SHP77 (cell line): ENCODE measurements at regions not wholly inside any gene's neighbourhood (a gene's known extent, or its start where the extent isn't known, plus 50 kb on each side); places are given as distances from the start of the nearest gene placed in this dataset.
A peak's percentile ranks its signal among the peaks of the same experiment; 100 is the strongest.

Experiments
- DNase-seq, 2 experiments: peaks; one replicate each; lab custom pipeline; 2025; lab: John Stamatoyannopoulos, UW

DNA sequence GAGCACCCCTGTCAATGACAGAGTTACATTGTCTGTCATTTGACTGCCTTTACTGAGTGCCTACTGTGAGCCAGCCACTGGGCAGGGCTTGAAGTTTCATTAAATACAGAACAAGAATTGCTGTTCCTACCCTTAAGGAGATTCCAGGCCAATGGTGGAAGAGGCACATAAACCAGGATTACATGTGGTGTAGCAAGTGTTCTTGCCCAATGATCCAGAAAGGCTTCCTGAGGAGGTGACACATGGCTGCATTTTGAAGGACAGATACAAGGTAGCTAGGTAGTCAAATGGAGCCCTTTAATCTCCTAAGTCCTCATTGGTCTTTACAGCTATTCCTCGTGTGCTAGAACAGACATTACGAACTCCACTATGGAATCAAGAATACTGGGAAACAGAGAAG is 312.7 kb downstream of the ETAA1 start:
- DNase-seq, result no peak

GRCh38 chr2:67712484-67712883 is 315.4 kb downstream of the ETAA1 start:
- no peak for DNase-seq

DNA sequence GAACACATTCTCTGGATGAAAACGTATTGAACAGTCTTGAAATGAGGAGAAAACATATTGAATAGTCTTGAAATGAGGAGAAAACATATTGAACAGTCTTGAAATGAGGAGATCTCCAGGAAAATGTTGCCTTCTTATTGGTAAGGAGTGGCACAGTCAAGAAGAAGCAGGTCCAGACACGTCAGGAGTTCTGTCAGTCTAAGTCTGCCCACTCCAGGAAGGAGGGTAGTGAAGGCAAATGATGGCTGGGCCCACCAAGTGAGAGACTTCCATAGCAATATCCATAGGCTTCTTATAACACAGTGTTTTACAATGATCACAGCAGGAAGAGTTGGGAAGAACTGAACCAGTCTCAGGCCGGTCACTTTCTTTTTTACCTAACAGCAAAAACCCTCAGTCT is 316.2 kb downstream of the ETAA1 start:
- DNase-seq, result no peak

DNA sequence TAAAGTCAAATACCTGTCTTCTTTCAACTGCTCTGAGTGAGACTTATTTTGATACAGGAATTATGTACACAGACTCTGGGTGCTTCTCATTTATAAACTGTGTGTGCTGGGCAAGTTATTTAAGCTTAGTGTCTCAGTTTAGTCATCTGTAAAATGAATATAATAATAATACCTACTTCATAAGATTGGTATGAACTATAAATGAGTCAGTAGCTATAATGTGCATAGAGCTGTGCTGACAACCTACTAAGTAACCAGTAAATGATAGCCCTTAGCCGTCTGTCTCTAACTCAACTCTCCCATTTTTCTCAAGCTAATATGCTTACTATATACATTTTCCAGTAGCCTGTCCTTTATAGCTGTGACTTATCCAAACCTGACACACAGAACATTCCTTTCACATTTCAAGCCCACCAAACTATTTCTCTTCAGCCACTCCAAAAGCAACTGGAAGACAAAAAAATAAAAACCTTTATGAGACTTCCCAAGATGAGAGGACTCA is 319.8 kb downstream of the ETAA1 start:
- no peak for DNase-seq

GRCh38 chr2:67717692-67718091 is 320.6 kb downstream of the ETAA1 start:
- no peak for DNase-seq

DNA sequence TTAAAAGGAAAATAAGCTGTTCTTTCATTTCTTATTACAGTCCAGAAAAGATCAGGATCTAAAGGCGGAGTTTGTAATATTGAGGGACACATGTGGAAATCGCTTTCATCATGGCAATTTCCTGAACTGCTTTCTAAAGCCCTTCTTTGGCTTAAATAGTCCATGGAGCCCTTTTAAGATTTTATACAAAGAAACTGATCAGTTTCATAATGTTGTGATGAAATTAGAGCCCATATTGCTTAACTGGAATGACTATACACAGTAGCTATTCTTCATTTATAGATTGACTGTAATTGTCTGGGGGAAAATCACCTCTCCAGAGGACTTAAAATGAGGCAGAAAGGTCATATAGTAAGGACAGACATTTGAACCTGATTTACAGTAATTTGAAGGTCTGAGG is 322.2 kb downstream of the ETAA1 start:
- no peak for DNase-seq

GRCh38 chr2:67721516-67721915 is 324.4 kb downstream of the ETAA1 start:
- no peak for DNase-seq

DNA sequence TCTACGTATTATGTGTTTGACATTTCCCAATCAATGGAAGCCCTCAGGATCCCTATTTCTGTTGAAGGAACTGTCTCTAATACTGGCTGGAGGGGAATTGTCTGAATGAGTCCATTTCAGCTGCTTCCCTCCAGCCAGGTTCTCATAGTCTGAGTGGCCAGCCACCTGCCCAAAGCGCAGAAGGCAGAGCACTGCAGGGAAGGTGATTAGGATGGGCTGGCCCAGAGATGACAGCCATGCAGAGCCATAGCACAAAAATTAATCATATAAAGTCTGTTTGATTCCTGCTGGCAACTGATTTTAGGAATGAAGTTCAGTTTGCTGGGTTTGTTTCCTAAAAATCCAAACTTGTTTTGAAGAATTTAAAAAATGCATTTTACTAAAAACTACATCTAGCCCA is 327.1 kb downstream of the ETAA1 start:
- DNase-seq, result no peak

GRCh38 chr2:67725731-67726130 is 328.6 kb downstream of the ETAA1 start:
- DNase-seq, result no peak

GRCh38 chr2:67726416-67726815 is 329.3 kb downstream of the ETAA1 start:
- DNase-seq, result no peak

DNA sequence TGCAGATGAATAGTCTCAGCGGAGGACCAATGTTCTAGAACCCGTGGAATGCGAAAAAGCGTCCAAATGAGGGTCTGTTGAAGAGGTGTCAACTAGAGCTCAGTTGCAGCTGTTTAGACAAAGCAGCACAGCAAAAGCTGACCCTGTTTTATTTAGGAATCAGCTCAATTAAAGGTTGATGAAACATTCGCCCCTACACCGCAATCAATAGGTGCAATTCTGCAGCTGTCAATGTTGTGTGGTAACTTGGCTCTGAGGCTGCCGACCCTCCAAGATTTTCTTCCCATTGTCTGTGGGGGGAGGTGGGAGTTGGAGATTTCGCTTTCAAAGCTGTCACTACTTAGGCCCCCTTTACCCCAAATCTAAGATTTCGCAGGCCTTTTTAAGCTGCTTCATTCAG is 330.0 kb downstream of the ETAA1 start:
- DNase-seq, result no peak

DNA sequence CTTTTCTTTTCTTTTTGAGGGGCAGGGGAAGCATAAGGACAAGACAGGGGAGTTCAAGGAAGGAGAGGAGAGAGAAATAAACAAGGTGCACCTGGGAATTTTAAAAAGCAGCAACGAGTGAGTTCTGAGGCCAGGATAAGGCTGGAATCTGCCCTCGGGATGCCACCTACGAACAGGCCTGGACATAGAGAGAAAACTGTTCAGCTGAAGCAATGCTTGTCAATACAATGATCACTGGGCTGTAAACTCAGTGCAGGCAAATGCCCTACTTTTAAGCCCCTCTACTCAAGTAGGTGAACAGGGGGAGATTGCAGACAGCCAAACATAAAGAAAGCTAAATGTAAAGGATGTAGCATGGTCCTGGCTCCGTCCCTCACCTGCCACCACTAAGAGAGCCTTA is 330.5 kb downstream of the ETAA1 start:
- no peak for DNase-seq

- no peak for DNase-seq
These were observed 332.3 kb downstream of the ETAA1 start for GRCh38 chr2:67729474-67729873.

DNA sequence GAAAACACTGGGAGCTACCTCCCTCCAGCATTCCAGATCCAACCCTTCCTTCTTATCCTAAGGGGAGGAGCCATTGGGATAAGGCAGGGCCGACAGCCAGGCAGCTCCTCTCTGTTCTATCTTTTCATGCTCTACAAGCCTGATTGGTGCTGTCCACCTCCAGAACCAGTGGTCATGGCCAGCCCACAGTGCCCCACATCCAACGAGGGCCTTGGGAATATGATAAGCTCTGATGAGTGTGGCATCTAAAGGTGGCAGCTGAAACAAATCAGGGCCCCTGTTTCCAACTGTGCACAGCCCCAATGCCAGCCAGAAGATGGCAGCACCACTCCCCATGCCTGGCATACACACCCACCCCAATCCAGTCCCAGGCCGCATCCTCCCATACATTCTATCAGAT is 329.3 kb downstream of the C1D start:
- DNase-seq, result peak in 1 of 2 experiments; percentile 18

DNA sequence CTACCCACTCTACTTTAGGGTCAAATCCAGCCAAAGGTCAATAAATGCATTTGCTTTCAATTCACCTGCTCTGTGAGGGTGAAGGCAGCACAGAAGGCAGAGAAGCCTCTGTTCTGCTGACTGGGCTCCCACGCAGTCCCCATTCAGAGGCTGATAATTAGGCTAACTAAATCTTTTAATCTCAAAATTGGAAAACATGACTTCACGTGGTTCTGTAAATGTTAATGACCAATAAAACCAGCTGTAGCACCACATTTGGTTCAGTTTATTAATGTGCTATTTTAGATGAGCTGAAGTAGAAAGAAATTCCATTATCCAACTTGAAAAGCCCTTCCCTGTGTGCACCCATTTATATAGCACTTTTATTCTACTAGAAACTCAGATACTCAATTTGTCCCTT is 310.6 kb downstream of the C1D start:
- DNase-seq, result no peak

DNA sequence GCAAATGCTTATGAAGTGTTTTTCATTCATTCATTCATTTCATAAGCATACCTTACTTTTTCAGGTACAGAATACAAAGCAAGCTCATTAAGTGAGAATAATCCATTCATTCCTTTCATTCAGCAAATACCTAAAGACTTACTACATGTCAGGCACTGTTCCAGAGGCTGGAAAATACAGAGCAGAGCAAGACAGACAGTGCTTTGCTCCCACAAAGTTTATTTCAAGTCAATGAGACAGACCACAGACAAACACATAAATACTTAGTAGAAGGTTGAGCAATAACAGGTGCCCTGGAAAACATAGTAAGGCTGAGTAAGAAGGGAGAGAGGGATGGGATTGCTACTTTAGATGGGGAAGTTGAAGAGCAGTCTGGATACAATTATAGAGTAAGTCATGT is 309.8 kb downstream of the C1D start:
- DNase-seq, result no peak

GRCh38 chr2:67755156-67755882 is 307.5 kb downstream of the C1D start:
- DNase-seq, result no peak

GRCh38 chr2:67760995-67761394 is 301.8 kb downstream of the C1D start:
- no peak for DNase-seq

- no peak for DNase-seq
These were observed 291.4 kb downstream of the C1D start for GRCh38 chr2:67771380-67771779.

DNA sequence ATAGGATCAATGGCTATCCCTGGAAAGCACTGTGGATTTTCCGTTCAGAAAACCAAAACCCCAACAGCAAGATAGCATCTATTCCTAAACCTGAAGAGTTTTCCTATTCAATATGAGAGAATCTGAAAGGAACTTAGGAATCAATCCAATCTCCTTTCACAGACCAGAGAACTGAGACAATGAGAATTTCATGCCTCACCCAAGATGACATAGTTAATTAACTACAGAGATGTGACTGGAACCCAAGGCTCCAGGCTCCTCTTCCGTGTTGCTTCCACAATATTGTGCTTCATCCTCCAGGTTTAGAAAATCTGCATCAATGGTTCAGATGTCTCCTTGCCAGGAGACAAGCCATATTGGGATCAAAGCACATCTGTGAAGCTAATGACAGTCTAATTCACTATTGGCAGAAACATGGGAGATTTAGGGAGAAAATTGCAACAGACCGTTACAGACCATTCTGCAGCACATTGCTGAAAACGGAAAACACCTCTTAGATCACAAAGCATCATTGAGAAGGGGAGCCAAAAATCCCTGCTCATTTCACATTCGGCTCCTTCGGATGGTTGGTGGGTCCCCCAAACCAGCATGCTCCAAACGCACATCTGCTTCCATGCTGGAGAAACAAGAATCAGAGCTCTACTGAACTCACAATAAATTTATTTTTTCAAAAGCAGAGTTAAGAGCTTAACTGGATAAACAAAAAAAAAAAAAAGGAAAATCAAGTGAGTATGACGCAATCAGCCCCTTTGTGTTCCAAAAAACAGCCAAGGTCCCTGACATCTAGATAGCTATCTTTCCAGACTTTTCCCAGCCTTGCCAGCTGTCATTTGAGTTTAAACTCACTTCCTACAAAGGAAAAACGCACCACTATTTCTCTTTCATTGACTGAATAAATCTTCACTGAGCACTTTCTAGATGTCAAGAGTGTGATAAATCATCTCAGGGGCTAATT is 290.3 kb downstream of the C1D start:
- DNase-seq, result no peak

DNA sequence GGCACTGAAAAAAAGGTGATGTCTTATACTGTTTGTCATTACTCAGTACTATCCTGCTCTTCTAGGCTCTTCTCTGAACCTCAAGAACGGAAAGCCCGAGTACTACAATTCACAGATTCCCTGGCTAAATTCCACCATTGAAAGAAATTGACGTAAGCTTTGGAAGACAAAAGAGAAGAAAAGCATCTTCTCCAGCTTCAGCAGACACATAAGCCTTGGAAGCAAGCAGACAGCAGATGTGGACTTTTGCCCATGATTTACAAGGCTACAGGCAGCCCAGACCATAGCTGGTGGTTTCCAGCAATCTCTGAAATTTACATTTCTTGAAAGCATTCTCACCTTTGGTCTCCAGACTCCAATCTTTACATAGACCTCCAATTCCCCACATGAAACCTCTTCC is 289.0 kb downstream of the C1D start:
- no peak for DNase-seq

DNA sequence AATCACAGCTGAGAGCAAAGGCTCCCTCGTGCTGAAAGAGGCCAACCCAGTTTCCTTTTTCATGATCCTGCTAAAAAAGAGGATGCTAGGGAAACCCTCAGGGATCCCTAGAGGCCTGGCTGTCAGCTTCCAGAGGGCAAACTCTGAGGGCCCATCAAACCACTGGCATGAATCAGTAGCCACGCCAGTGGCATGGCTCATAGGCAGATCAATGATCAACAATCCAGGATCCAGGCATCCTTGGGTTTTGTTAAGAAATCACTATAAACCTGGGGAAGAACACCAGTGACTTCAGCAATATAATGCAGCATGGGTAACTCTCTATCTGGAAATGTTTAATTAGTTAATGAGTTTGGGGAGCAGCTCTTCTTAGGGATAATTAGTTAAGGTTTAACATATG is 286.5 kb downstream of the C1D start:
- DNase-seq, result no peak

DNA sequence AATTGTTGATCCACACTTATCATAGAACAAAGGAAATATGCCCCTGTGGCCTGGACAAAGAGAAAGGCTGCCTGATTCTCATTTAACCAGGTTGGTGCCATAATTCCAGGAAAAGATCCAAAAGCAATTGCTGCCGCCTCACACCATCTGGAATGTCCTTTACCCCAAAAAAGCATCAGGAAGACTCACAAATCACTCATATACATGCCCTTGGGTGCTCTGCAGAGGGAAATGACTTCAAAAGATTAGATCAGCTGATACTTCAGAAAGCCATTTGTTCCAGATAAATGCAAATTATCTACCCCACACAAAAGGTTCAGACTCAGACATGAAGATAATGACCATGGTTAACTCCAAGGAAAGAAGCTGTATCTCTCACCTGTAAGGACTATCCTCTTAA is 285.8 kb downstream of the C1D start:
- no peak for DNase-seq
